Trophoblast cell (in vitro differentiated cells and primary cell): ENCODE measurements at regions not wholly inside any gene's neighbourhood (a gene's known extent, or its start where the extent isn't known, plus 50 kb on each side); places are given as distances from the start of the nearest gene placed in this dataset.
A peak's percentile ranks its signal among the peaks of the same experiment; 100 is the strongest.

Experiments
- DNase-seq, 2 donors: peaks; one replicate each; pipeline ENCODE4 v3.0.0-alpha.2; 2016
- H2AFZ ChIP-seq: 2 replicates; pipeline ENCODE4 v1.6.1; 2013; ENCODE audit warnings: low read length, moderate library complexity, mild to moderate bottlenecking; ENCODE audit not compliant: insufficient read depth, poor library complexity
- H2AK5ac ChIP-seq: 2 replicates; pipeline ENCODE4 v1.6.1; 2013; ENCODE audit warnings: mild to moderate bottlenecking, low read length
- H2BK120ac ChIP-seq: 2 replicates; pipeline ENCODE4 v1.6.1; 2013; ENCODE audit warnings: low read length, mild to moderate bottlenecking, moderate library complexity; ENCODE audit not compliant: insufficient read depth, poor library complexity
- H2BK12ac ChIP-seq: 2 replicates; pipeline ENCODE4 v1.6.1; 2013; ENCODE audit warnings: mild to moderate bottlenecking, low read length, moderate library complexity
- H2BK5ac ChIP-seq: 2 replicates; pipeline ENCODE4 v1.6.1; 2013; ENCODE audit warnings: low read length, low read depth, moderate library complexity, mild to moderate bottlenecking; ENCODE audit not compliant: poor library complexity
- H3K14ac ChIP-seq: 2 replicates; pipeline ENCODE4 v1.6.1; 2013; ENCODE audit warnings: mild to moderate bottlenecking, low read length
- H3K18ac ChIP-seq: 2 replicates; pipeline ENCODE4 v1.6.1; 2013; ENCODE audit warnings: mild to moderate bottlenecking, low read length
- H3K23ac ChIP-seq: 2 replicates; pipeline ENCODE4 v1.6.1; 2013; ENCODE audit warnings: low read length
- H3K27ac ChIP-seq: 2 replicates; pipeline ENCODE4 v1.5.1; 2013; ENCODE audit warnings: low read depth, mild to moderate bottlenecking, inconsistent platforms, low read length, moderate library complexity
- H3K27me3 ChIP-seq: 2 replicates; pipeline ENCODE4 v1.6.1; 2013; ENCODE audit warnings: inconsistent platforms, mild to moderate bottlenecking, low read length, moderate library complexity; ENCODE audit not compliant: insufficient read depth
- H3K36me3 ChIP-seq, 2 experiments: 1 replicate in 1 of 2; 2 replicates in 1 of 2; pipeline ENCODE4 v1.6.1; 2013; ENCODE audit warnings: low read length in 2 of 2, mild to moderate bottlenecking in 2 of 2, moderate library complexity in 1 of 2; ENCODE audit not compliant: insufficient read depth in 2 of 2, control insufficient read depth in 1 of 2
- H3K4ac ChIP-seq: 2 replicates; pipeline ENCODE4 v1.6.1; 2013; ENCODE audit warnings: low read depth, mild to moderate bottlenecking, low read length, moderate library complexity
- H3K4me1 ChIP-seq, 2 experiments: 1 replicate in 1 of 2; 2 replicates in 1 of 2; pipeline ENCODE4 v1.6.1; 2013; ENCODE audit warnings: low read length in 2 of 2, mild to moderate bottlenecking in 2 of 2, moderate library complexity in 1 of 2; ENCODE audit not compliant: insufficient read depth in 2 of 2, control insufficient read depth in 1 of 2
- H3K4me2 ChIP-seq: 2 replicates; pipeline ENCODE4 v1.6.1; 2013; ENCODE audit warnings: inconsistent platforms, mild to moderate bottlenecking, low read length, moderate library complexity
- H3K4me3 ChIP-seq: 2 replicates; pipeline ENCODE4 v1.5.1; 2013; ENCODE audit warnings: mild to moderate bottlenecking, low read depth, low read length, inconsistent platforms
- H3K79me1 ChIP-seq: one replicate; pipeline ENCODE4 v1.6.1; 2013; ENCODE audit warnings: low read length
- H3K79me2 ChIP-seq: 2 replicates; pipeline ENCODE4 v1.6.1; 2013; ENCODE audit warnings: low read length, mild to moderate bottlenecking; ENCODE audit not compliant: control insufficient read depth, insufficient read depth, poor library complexity
- H3K9ac ChIP-seq: 2 replicates; pipeline ENCODE4 v1.6.1; 2013; ENCODE audit warnings: mild to moderate bottlenecking, low read length
- H3K9me3 ChIP-seq: 2 replicates; pipeline ENCODE4 v1.6.1; 2013; ENCODE audit warnings: low read depth, mild to moderate bottlenecking, control low read depth, inconsistent platforms, low read length; ENCODE audit not compliant: insufficient read depth
- H4K12ac ChIP-seq: 2 replicates; pipeline ENCODE4 v1.6.1; 2013; ENCODE audit warnings: low read depth, mild to moderate bottlenecking, low read length, moderate library complexity
- H4K8ac ChIP-seq: 2 replicates; pipeline ENCODE4 v1.6.1; 2013; ENCODE audit warnings: low read depth, mild to moderate bottlenecking, low read length, moderate library complexity
- H4K91ac ChIP-seq: one replicate; pipeline ENCODE4 v1.6.1; 2013; ENCODE audit warnings: low read depth, mild to moderate bottlenecking, low read length, moderate library complexity
- WGBS: extraction: QIAGEN DNeasy Blood & Tissue Kit; methylation state at CpG from one replicate; pipeline ENCODE4 v1.1.7; 2013; ENCODE audit warnings: missing lambda C conversion rate; ENCODE audit not compliant: insufficient read length, insufficient coverage; ENCODE audit errors: extremely low coverage; 5-methylcytosine and 5-hydroxymethylcytosine counted together

- H4K91ac ChIP-seq, result no peak overlapping the region
- no peak overlapping the region for H3K23ac ChIP-seq
- H4K12ac ChIP-seq, result no peak overlapping the region
- no peak for DNase-seq
- no peak overlapping the region for H3K4me2 ChIP-seq
- H3K27me3 ChIP-seq, result no peaks in the 10 kb centered on the region
- no peak overlapping the region for H3K4ac ChIP-seq
- H2AFZ ChIP-seq, result no peak overlapping the region
- H3K4me3 ChIP-seq, result no peak overlapping the region
- no peak overlapping the region for H2BK12ac ChIP-seq
- H3K27ac ChIP-seq, result no peak overlapping the region
- WGBS, result no CpG with 5 or more reads among the region's 5 CpGs
- no peaks in the 10 kb centered on the region for H3K79me2 ChIP-seq
- H2BK120ac ChIP-seq, result no peak overlapping the region
- H3K36me3 ChIP-seq, result no peaks in the 10 kb centered on the region
- no peak overlapping the region for H2BK5ac ChIP-seq
- H3K4me1 ChIP-seq, result no peaks in the 10 kb centered on the region
- peaks cover 5% of the 10 kb centered on the region for H3K9me3 ChIP-seq
- no peak overlapping the region for H3K9ac ChIP-seq
- no peaks in the 10 kb centered on the region for H3K79me1 ChIP-seq
- no peak overlapping the region for H3K18ac ChIP-seq
- H4K8ac ChIP-seq, result no peak overlapping the region
- H2AK5ac ChIP-seq, result no peak overlapping the region
- H3K14ac ChIP-seq, result no peak overlapping the region
Measured at GRCh38 chr10:2246747-2247146, 509.4 kb upstream of the ADARB2 start.

DNA sequence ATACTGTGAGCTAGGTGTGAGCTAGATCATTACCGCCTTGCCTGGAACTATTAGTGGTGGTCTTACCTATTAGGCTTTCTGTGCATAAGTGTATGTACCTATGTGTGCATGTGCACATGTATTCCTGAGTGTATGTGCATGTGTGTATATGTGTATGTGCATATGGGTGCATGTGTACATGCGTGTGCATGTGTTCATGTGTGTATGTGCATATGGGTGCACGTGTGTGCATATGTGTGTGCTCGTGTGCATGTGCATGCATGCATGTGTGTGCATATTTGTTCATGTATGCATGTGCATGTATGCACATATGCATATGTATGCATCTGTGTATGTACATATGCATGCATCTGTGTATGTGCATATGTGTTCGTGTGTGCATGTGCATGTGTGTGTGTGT, 508.3 kb upstream of the ADARB2 start:
- Histone ChIP-seq H2BK12ac (no peak overlapping the region), H3K4me1 (no peaks in the 10 kb centered on the region), H3K14ac (no peak overlapping the region), H3K18ac (no peak overlapping the region), H3K79me1 (no peaks in the 10 kb centered on the region), H2BK120ac (no peak overlapping the region), H3K27ac (no peak overlapping the region), H4K12ac (no peak overlapping the region), H4K8ac (no peak overlapping the region), H2AK5ac (no peak overlapping the region), H2BK5ac (no peak overlapping the region), H3K9ac (peak overlapping the region; percentile 11), H3K79me2 (no peaks in the 10 kb centered on the region), H3K4ac (no peak overlapping the region), H3K9me3 (peaks cover 5% of the 10 kb centered on the region), H3K36me3 (no peaks in the 10 kb centered on the region), H3K4me2 (no peak overlapping the region), H3K27me3 (no peaks in the 10 kb centered on the region), H2AFZ (no peak overlapping the region), H4K91ac (no peak overlapping the region), H3K23ac (peak overlapping the region; percentile 42), H3K4me3 (peak overlapping the region; percentile 37)
- no peak for DNase-seq
- no CpG with 5 or more reads among the region's 5 CpGs for WGBS

- H3K36me3 ChIP-seq, result no peaks in the 10 kb centered on the region
- no peak overlapping the region for H2AK5ac ChIP-seq
- no peak overlapping the region for H4K12ac ChIP-seq
- no peak overlapping the region for H3K4me3 ChIP-seq
- no peak overlapping the region for H3K14ac ChIP-seq
- no peak overlapping the region for H3K4ac ChIP-seq
- no peak overlapping the region for H3K4me2 ChIP-seq
- H3K23ac ChIP-seq, result no peak overlapping the region
- no peak overlapping the region for H4K91ac ChIP-seq
- no peak overlapping the region for H3K27ac ChIP-seq
- H2AFZ ChIP-seq, result no peak overlapping the region
- no peaks in the 10 kb centered on the region for H3K27me3 ChIP-seq
- H2BK12ac ChIP-seq, result no peak overlapping the region
- peaks cover 5% of the 10 kb centered on the region for H3K9me3 ChIP-seq
- no peak overlapping the region for H4K8ac ChIP-seq
- no peak overlapping the region for H3K9ac ChIP-seq
- H3K4me1 ChIP-seq, result no peaks in the 10 kb centered on the region
- no peak overlapping the region for H2BK5ac ChIP-seq
- H3K79me1 ChIP-seq, result no peaks in the 10 kb centered on the region
- no CpG with 5 or more reads among the region's 12 CpGs for WGBS
- H3K18ac ChIP-seq, result no peak overlapping the region
- H2BK120ac ChIP-seq, result no peak overlapping the region
- DNase-seq, result no peak
- H3K79me2 ChIP-seq, result no peaks in the 10 kb centered on the region
Measured at GRCh38 chr10:2244471-2244870, 507.1 kb upstream of the ADARB2 start.

- H3K23ac ChIP-seq, result no peak overlapping the region
- no peak overlapping the region for H2AFZ ChIP-seq
- H3K36me3 ChIP-seq, result no peaks in the 10 kb centered on the region
- no peaks in the 10 kb centered on the region for H3K79me2 ChIP-seq
- no peak overlapping the region for H3K4ac ChIP-seq
- no peak overlapping the region for H4K12ac ChIP-seq
- no peaks in the 10 kb centered on the region for H3K27me3 ChIP-seq
- no peak overlapping the region for H3K14ac ChIP-seq
- H4K91ac ChIP-seq, result no peak overlapping the region
- no peak overlapping the region for H3K4me2 ChIP-seq
- no peak overlapping the region for H3K18ac ChIP-seq
- no peak overlapping the region for H2BK5ac ChIP-seq
- no peak overlapping the region for H2AK5ac ChIP-seq
- no CpG with 5 or more reads among the region's 5 CpGs for WGBS
- no peak overlapping the region for H3K27ac ChIP-seq
- H3K9ac ChIP-seq, result no peak overlapping the region
- no peaks in the 10 kb centered on the region for H3K4me1 ChIP-seq
- no peaks in the 10 kb centered on the region for H3K79me1 ChIP-seq
- no peak overlapping the region for H2BK120ac ChIP-seq
- H2BK12ac ChIP-seq, result no peak overlapping the region
- no peaks in the 10 kb centered on the region for H3K9me3 ChIP-seq
- no peak overlapping the region for H4K8ac ChIP-seq
- H3K4me3 ChIP-seq, result no peak overlapping the region
- no peak for DNase-seq
Measured at GRCh38 chr10:2236876-2237275, 499.6 kb upstream of the ADARB2 start.
